ENCODE measurements at regions not wholly inside any gene's neighbourhood (a gene's known extent, or its start where the extent isn't known, plus 50 kb on each side); places are given as distances from the start of the nearest gene placed in this dataset.
"Not testable (repeated sequence)": the region's sequence is repeated elsewhere in the genome, so short reads cannot be mapped to it uniquely, and the experiment has no call there.

DNA sequence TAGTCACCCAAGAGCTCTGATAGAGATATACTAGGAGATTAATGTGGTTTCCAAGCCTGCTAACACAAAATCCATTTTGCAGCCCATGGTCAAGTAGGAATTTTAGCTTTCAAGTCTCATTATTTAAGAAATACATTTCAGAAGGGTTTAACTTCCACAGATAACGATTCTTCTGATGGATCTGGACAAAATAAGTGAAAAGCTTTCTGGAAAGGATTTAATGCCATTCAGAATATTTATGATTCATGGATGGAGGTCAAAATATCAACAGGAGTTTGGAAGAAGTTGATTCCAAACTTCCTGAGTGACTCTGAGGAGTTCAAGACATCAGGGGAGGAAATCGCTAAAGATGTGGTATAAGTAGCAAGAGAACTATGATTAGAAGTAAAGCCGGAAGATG is 214.6 kb downstream of the ATXN7L3B start:
- no peak for TF ChIP-seq POLR2A (IDR thresholded peaks at IDR 0.05)
- TF ChIP-seq, protein P1, sequence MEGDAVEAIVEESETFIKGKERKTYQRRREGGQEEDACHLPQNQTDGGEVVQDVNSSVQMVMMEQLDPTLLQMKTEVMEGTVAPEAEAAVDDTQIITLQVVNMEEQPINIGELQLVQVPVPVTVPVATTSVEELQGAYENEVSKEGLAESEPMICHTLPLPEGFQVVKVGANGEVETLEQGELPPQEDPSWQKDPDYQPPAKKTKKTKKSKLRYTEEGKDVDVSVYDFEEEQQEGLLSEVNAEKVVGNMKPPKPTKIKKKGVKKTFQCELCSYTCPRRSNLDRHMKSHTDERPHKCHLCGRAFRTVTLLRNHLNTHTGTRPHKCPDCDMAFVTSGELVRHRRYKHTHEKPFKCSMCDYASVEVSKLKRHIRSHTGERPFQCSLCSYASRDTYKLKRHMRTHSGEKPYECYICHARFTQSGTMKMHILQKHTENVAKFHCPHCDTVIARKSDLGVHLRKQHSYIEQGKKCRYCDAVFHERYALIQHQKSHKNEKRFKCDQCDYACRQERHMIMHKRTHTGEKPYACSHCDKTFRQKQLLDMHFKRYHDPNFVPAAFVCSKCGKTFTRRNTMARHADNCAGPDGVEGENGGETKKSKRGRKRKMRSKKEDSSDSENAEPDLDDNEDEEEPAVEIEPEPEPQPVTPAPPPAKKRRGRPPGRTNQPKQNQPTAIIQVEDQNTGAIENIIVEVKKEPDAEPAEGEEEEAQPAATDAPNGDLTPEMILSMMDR (IDR thresholded peaks at IDR 0.05): no peak
- H3K9me3 ChIP-seq: no peaks in the 10 kb centered on the region
- H3K4me3 ChIP-seq (replicated peaks in 1 of 3): no peak overlapping the region
- H3K27me3 ChIP-seq: no peaks in the 10 kb centered on the region
- H3K4me1 ChIP-seq: no peaks in the 10 kb centered on the region
- WGBS, 2 donors: 77 to 83% methylated on average over 3 of the region's 3 CpGs
- no peaks in the 10 kb centered on the region for H3K36me3 ChIP-seq
- DNase-seq: no peak
- H3K27ac ChIP-seq: no peak overlapping the region
- intact Hi-C loops (cut with DNase I): no loop called here

DNA sequence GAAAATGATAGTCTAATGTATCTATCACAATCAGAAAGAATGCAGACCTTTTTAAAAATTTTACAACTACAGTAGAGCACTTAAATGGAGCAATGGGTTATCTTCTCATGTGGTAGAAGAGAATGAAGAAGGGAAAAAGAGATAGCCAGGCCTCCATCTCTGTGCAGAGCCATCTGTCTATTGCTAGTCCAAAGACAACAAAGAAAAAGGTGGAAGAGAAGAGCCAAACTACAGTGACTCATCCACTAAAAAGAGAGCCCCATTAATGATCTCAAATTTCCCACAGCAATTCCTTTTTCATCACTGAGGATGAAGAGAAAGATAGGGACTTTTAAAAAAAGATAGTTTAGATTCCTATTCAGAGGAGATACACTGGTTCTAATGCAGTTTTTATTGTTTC is 232.9 kb downstream of the ATXN7L3B start:
- H3K27me3 ChIP-seq: no peaks in the 10 kb centered on the region
- intact Hi-C loops (cut with DNase I): no loop called here
- H3K27ac ChIP-seq: no peak overlapping the region
- no peaks in the 10 kb centered on the region for H3K36me3 ChIP-seq
- H3K4me3 ChIP-seq (replicated peaks in 1 of 3): no peak overlapping the region
- TF ChIP-seq, protein P1 (IDR thresholded peaks at IDR 0.05): no peak
- no peak for DNase-seq
- H3K4me1 ChIP-seq: no peaks in the 10 kb centered on the region
- H3K9me3 ChIP-seq: no peaks in the 10 kb centered on the region

DNA sequence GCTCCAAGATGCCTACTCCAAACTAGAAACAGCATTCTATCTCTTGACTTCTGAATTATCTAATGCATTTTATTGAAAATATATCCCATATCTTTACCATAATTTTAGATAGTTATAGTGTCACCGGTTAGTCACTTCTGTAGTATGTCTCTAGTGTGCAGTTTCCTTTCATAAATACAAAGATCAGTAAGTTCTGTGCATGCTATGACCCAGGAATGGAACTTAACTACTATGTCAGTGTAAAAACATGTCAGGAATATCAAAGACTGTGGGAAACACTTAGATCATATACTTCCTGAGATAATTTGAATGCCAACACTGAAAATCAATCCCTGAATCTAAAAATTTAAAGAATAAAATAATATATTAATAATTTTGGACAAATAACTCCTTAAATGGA is 237.6 kb downstream of the ATXN7L3B start:
- intact Hi-C loops (cut with DNase I): no loop called here
- Histone ChIP-seq H3K9me3 (no peaks in the 10 kb centered on the region), H3K27me3 (no peaks in the 10 kb centered on the region), H3K27ac (no peak overlapping the region), H3K4me3 (replicated peaks in 1 of 3) (no peak overlapping the region), H3K4me1 (no peaks in the 10 kb centered on the region), H3K36me3 (no peaks in the 10 kb centered on the region)
- no peak for DNase-seq
- WGBS, 2 donors: 92 to 94% methylated on average over 1 of the region's 1 CpG
- TF ChIP-seq, protein P1 (IDR thresholded peaks at IDR 0.05): no peak
- TF ChIP-seq POLR2A (IDR thresholded peaks at IDR 0.05): no peak

DNA sequence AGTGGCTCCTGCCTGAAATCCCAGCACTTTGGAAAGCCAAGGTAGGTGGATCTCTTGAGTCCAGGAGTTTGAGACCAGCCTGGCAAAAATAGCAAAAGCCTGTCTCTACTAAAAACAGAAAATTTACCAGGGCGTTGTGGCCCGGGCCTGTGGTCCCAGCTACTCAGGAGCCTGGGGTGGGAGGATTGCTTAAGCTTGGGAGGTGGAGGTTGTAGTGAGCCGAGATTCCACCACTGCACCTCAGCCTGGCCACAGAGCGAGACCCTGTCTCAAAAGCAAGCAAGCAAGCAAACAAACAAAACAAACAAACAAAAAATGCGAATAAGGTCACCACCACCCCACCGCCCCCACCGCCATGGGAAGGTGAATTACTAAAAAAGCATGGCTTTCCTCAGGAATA is 238.7 kb downstream of the ATXN7L3B start:
- Histone ChIP-seq H3K36me3 (no peaks in the 10 kb centered on the region), H3K4me1 (no peaks in the 10 kb centered on the region), H3K4me3 (replicated peaks in 1 of 3) (no peak overlapping the region), H3K9me3 (no peaks in the 10 kb centered on the region), H3K27me3 (no peaks in the 10 kb centered on the region), H3K27ac (no peak overlapping the region)
- WGBS, 2 donors: 83 to 89% methylated on average over 7 of the region's 7 CpGs
- no peak for DNase-seq
- no peak for TF ChIP-seq POLR2A (IDR thresholded peaks at IDR 0.05)
- TF ChIP-seq, protein P1 (IDR thresholded peaks at IDR 0.05): no peak
- intact Hi-C loops (cut with DNase I): no loop called here

DNA sequence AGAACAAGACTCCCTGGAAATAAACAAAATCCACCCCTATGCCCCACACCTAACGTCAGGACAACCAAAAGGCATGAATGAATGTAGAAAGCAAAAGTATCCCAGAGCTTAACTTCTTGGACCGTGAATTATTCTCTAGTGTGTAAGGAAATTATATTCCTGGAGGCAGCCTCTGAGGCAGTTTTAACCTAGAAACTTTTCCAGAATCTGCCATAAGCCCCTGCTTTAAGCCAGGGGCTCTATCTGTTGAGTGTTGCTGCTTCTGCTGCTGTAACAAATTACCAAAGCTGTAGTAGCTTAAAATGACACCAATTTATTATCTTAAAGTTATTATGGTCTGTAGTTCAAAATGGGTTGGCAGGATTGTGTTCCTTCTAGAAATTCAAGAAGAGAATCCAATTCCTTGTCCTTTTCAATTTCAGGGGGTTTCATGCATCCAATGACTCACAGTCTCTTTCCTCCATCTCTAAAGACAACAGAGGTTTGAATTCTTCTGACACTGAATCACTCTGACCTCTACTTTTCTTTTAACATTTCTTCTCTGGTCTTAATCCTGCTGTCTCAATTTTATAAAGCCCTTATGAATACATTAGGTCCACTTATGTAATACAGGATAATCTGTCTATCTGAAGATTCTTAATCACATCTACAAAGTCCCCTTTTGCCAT is 242.7 kb downstream of the ATXN7L3B start:
- Histone ChIP-seq H3K27ac (no peak overlapping the region), H3K36me3 (no peaks in the 10 kb centered on the region), H3K4me1 (no peaks in the 10 kb centered on the region), H3K27me3 (no peaks in the 10 kb centered on the region), H3K4me3 (replicated peaks in 1 of 3) (no peak overlapping the region), H3K9me3 (no peaks in the 10 kb centered on the region)
- TF ChIP-seq, protein P1 (IDR thresholded peaks at IDR 0.05): no peak
- no peak for TF ChIP-seq POLR2A (IDR thresholded peaks at IDR 0.05)
- WGBS, 2 donors: 78 to 81% methylated on average over 2 of the region's 2 CpGs
- DNase-seq: no peak
- intact Hi-C loops (cut with DNase I): no loop called here

DNA sequence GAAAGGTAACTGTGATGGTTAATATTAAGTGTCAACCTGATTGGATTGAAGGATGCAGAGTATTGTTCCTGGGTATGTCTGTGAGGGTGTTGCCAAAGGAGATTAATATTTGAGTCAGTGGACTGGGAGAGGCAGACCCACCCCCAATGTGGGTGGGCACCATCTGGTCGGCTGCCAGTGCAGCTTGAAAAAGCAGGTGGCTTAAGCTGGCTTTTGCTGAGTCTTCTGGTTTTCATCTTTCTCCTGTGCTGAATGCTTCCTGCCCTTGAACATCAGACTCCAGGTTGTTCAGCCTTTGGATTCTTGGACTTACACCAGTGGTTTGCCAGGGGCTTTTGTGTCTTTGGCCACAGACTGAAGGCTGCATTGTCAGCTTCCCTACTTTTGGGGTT is 243.2 kb downstream of the ATXN7L3B start:
- H3K27ac ChIP-seq; DNase-seq; H3K4me3 ChIP-seq (replicated peaks in 1 of 3); H3K9me3 ChIP-seq; H3K36me3 ChIP-seq; H3K27me3 ChIP-seq; H3K4me1 ChIP-seq; intact Hi-C loops (cut with DNase I): not testable (repeated sequence)
- 41 to 44% methylated on average over 1 of the region's 1 CpG for WGBS, 2 donors

All from thyroid gland (tissue), 4 donors.